Spinal cord (tissue), 9 donors: ENCODE measurements at regions not wholly inside any gene's neighbourhood (a gene's known extent, or its start where the extent isn't known, plus 50 kb on each side); places are given as distances from the start of the nearest gene placed in this dataset.

Experiments used
- DNase-seq, 6 donors: peaks; one replicate each; pipeline versions ENCODE4 v3.0.0 to v3.0.0-alpha.2; 2013 to 2015; ENCODE audit warnings: low spot score in 6 of 6, low read depth in 4 of 6
- H3K27ac ChIP-seq: one replicate; pipeline ENCODE4 v1.5.1; 2013; ENCODE audit warnings: low read depth, low read length, control low read depth
- H3K27me3 ChIP-seq: one replicate; pipeline ENCODE4 v1.6.1; 2013; ENCODE audit warnings: low read length; ENCODE audit not compliant: control insufficient read depth, insufficient read depth
- H3K36me3 ChIP-seq: one replicate; pipeline ENCODE4 v1.6.1; 2013; ENCODE audit warnings: low read length; ENCODE audit not compliant: control insufficient read depth, insufficient read depth
- H3K4me1 ChIP-seq: one replicate; pipeline ENCODE4 v1.6.1; 2013; ENCODE audit warnings: low read length; ENCODE audit not compliant: control insufficient read depth, insufficient read depth
- H3K4me3 ChIP-seq: one replicate; pipeline ENCODE4 v1.5.1; 2013; ENCODE audit warnings: low read depth, low read length, control low read depth
- H3K9me3 ChIP-seq: one replicate; pipeline ENCODE4 v1.6.1; 2013; ENCODE audit warnings: low read length; ENCODE audit not compliant: control insufficient read depth, insufficient read depth
- WGBS: methylation state at CpG from one replicate; pipeline ENCODE4 v1.1.5; 2013; ENCODE audit warnings: missing lambda C conversion rate; ENCODE audit not compliant: insufficient coverage; 5-methylcytosine and 5-hydroxymethylcytosine counted together
- donor health status: healthy.

DNA sequence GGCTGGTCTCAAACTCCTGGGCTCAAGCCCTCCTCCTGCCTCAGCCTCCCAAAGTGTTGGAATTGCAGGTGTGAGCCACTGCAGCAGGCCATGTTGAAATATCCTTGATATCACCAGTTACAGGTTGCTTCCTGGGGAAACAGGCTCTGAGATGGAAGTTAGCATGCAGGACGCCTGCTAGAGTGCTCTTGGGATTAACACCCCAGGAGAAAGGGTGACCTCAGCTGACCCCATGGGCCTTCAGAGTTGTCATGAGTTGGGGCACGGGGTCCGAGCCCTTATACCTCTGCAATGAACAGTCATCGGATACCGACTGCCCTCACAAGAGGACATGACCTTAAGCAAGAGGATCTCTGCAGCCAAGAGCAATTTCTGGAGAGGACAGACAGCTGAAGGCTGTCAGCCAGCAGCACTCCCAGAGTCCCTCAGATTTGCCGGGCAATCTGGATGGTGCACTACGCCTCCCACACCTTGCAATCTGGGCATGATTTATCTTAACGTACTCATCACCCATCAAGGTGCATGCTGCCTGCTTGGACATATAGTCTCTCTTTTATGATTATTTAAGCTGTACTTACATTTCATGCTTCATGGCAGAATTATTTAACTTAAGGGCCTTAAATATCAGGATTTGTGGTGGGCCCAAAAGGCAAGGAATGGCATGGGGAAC, 134.6 kb downstream of the ADSS2 start:
- WGBS = 74% methylated on average over 6 of the region's 8 CpGs
- Histone ChIP-seq H3K4me3 (no peak overlapping the region), H3K27ac (no peak overlapping the region), H3K36me3 (no peaks in the 10 kb centered on the region), H3K9me3 (no peaks in the 10 kb centered on the region), H3K27me3 (no peaks in the 10 kb centered on the region), H3K4me1 (peaks cover 2% of the 10 kb centered on the region)
- DNase-seq = no peak

DNA sequence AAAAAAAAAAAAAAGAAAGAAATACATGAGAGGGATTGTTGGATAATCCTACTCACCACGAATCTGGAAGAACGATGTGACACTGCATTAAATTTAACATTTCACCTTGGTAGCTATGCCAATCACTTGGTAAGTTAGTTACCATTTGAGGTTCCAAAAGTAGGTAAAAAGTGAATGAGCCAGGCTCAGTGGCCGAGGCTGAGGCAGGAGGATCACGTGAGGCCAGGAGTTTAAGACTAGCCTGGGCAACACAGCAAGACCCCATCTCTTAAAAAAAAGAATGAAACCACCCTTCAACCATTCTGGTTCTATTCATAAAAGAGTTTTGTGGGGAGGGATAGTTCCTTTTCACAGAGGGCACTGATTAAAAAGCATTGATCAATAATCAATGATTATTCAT, 133.6 kb downstream of the ADSS2 start:
- Histone ChIP-seq H3K4me1 (no peaks in the 10 kb centered on the region), H3K36me3 (no peaks in the 10 kb centered on the region), H3K9me3 (no peaks in the 10 kb centered on the region), H3K27me3 (no peaks in the 10 kb centered on the region), H3K27ac (no peak overlapping the region), H3K4me3 (no peak overlapping the region)
- no CpG with 5 or more reads among the region's 4 CpGs for WGBS
- DNase-seq = no peak

DNA sequence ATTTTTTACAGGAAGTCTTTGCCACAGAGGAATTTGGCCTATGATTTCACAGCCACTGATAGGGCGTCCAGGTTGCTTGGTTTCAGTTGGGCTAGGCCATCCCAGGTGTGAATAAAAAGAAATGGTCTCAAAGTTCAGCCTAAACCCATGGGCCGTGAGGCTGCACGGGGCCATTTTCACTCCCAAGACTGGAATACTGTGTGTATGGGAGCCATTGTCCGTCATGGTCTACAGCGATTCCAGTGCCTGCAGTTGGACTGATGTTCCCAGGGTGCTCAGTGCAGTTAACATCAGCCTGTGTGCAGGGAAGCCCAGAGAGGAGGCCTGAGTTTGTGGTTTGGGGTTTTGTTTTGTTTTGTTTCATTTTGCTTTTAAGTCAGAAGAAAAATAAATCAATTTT, 133.2 kb downstream of the ADSS2 start:
- DNase-seq = no peak
- Histone ChIP-seq H3K9me3 (no peaks in the 10 kb centered on the region), H3K36me3 (no peaks in the 10 kb centered on the region), H3K4me3 (no peak overlapping the region), H3K27me3 (no peaks in the 10 kb centered on the region), H3K27ac (no peak overlapping the region), H3K4me1 (no peaks in the 10 kb centered on the region)
- WGBS = 100% methylated on average over 3 of the region's 5 CpGs

DNA sequence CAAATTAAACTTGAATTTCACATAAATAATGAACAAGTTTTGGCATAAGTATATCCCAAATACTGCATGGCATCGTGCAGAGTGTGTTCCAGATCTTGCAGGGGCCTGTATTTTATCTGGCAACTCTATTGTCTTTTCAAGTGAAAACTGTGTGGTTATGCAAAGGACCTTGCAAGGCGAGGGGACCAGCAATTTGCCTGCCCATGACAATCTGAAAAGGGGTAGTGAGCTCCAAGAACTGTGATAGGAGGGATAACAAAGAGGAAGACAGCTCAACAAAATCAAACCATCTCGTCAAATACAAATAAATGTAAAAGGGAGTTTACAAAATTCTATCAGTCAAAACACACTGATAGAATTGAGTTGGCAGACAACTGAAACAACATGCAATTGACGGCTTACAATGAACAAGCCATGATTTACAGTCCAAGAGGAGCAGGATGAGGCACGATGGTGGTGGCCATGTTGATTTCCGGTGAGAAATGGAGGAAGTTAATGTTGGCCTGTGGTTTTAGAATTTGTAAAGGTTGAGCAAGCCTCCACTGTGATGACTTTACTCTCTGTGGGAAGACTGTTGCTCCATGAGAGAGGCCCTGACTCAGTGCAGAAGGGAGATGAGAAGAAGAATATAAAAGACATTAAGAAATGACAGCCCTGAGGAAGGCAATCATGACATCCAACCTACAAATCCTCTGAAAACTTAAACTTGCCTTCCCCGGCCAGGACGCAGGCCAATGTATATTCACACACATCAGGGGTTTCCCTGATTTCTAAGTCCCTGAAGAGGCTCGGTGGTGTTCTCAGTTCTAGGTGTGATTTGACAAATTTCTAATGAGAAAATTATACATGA, 132.2 kb downstream of the ADSS2 start:
- Histone ChIP-seq H3K4me1 (no peaks in the 10 kb centered on the region), H3K27me3 (no peaks in the 10 kb centered on the region), H3K4me3 (no peak overlapping the region), H3K9me3 (no peaks in the 10 kb centered on the region), H3K27ac (no peak overlapping the region), H3K36me3 (no peaks in the 10 kb centered on the region)
- 64% methylated on average over 4 of the region's 9 CpGs for WGBS
- DNase-seq = no peak

DNA sequence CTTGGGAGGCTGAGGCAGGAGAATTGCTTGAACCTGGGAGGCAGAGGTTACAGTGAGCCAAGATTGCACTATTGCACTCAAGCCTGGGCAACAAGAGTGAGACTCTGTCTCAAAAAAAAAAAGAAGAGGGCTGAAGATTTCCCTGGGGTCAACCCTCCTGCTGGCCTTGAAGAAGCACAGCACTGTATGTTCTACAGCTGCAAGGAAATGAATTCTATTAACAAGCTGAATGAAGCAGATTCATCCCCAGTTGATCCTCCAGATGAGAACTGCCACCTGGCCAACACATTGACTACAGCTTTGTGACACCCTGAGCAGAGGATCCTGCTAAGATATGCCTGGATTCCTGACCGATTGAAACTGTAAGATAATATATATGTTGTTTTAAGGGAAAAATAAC, 129.5 kb downstream of the ADSS2 start:
- DNase-seq = no peak

DNA sequence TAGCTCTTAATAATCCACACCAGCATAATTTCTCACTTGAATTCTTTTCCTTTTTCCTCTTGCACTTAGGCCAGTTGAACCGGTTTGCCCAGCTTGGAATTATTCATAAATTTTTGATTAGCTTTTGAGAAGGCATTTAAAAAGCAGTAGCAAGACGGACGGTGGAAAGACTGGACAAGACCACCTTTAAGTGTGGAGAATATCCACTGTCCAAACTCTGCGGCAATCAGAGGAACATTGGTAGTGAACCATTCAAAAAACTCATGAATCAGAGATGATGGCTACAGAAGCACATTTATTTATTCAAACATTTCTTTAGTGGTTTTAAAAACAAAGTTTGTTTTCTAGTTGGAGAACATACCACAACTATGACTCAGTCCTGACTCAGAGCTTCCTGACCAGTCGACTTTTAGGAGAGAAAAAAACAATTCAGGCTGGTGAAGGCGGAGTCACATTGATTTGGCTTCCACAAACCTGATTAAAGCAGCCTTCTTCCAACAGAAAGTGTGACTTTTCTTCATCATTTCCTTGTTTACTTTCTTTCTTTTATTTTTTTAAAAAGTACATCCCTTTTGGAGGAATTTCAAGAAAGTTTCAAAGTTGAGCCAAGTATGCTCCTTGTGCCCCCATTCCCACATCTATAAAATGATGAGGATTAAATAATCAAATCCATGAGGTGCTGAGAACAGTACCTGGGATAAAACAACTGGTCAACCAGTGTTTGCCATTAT, 128.8 kb downstream of the ADSS2 start:
- Histone ChIP-seq H3K27me3 (no peaks in the 10 kb centered on the region), H3K9me3 (no peaks in the 10 kb centered on the region), H3K36me3 (no peaks in the 10 kb centered on the region), H3K4me3 (no peak overlapping the region), H3K4me1 (no peaks in the 10 kb centered on the region), H3K27ac (no peak overlapping the region)
- WGBS = 100% methylated on average over 2 of the region's 6 CpGs
- no peak for DNase-seq

More for the DNA sequence above, 129.5 kb downstream of the ADSS2 start:
- no peaks in the 10 kb centered on the region for H3K36me3 ChIP-seq
- H3K4me3 ChIP-seq = no peak overlapping the region
- H3K27ac ChIP-seq = no peak overlapping the region
- no peaks in the 10 kb centered on the region for H3K4me1 ChIP-seq
- WGBS = no CpG with 5 or more reads among the region's 1 CpG
- H3K9me3 ChIP-seq = no peaks in the 10 kb centered on the region
- no peaks in the 10 kb centered on the region for H3K27me3 ChIP-seq

DNA sequence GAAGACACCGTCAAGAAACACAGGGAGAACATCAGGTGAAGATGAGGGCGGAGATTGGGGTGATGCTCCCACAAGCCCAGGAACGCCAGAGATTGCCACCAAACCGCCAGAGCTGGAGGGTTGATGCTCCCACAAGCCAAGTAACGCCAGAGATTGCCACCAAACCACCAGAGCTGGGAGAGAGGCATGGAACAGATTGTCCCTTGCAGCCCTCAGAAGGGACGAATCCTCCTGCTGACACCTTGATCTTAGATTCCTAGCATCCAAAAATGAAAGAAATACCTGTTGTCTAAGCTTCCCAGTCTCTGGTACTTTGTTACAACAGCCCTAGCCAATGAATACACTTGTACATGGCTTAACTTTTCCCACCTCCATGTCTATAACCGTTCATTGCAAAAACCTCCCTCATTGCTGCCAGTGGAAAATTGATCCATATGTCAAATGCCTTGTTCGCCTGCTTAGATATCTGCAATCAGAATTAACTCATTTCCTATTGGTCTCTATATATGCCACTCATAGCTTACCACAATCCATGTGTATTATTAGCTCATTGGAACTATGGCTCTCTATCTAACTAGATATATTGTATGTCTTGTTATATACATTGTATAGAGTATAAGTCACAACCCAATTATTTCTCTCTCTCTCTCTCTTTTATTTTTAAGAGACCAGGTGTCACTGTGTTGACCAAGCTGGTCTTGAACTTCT, 127.4 kb downstream of the ADSS2 start:
- H3K27ac ChIP-seq = no peak overlapping the region
- 83% methylated on average over 6 of the region's 8 CpGs for WGBS
- no peak for DNase-seq
- no peaks in the 10 kb centered on the region for H3K4me1 ChIP-seq
- no peaks in the 10 kb centered on the region for H3K27me3 ChIP-seq
- H3K9me3 ChIP-seq = no peaks in the 10 kb centered on the region
- H3K4me3 ChIP-seq = no peak overlapping the region
- no peaks in the 10 kb centered on the region for H3K36me3 ChIP-seq

DNA sequence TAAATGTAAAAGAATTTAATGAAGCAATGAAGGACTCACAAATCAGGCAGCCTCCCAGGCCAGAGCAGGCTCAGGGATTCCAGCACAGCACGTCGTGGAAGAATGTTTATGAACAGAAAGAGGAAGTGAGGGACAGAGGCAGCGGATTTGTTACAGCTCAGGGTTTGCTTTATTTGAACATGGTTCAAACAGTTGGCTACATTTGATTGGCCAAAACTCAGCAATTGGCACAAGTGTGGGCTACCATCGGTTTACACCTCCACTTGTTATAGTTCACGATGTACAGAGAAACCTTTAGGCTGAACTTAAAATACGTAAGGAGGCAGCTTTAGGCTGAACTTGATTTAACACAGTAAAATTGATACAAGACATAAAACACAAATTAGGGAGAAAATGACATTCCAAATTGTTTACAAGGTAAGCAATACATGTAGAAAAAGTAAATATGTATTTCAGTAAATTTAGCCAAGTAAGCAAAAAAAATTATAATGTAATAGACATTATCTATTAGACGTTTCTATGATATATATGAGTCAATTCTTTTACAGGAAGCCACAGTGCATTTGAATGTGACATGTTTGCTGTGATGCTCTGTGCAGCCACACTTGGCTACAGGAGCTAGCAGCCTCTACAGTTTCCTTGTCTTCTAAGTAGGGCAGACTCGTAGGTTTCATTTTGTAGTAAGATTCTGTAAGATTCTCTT, 126.5 kb downstream of the ADSS2 start:
- 70% methylated on average over 2 of the region's 8 CpGs for whole genome bisulfite sequencing
- Histone ChIP-seq H3K4me1 (no peaks in the 10 kb centered on the region), H3K27ac (no peak overlapping the region), H3K9me3 (no peaks in the 10 kb centered on the region), H3K4me3 (no peak overlapping the region), H3K36me3 (no peaks in the 10 kb centered on the region), H3K27me3 (no peaks in the 10 kb centered on the region)
- no peak for DNase-seq

DNA sequence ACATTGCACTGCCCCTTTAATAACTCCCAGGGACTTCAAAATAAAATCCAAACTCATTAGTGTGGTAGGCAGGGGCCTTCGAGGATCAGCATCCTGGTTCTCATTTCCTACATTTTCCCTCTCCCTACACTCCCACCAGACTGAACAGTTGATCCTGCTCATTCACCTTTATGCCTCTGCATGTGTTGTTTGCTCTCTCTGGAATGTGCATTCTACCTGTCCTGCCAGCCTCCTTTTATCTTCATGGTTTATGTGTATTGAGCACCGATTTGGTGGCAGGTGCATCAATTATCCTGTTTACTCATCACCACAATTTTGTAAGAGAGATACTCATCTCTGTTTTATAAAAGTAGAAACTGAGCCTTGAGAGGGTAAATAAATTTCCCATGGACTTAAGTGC, 125.0 kb downstream of the ADSS2 start:
- Histone ChIP-seq H3K4me1 (no peaks in the 10 kb centered on the region), H3K36me3 (no peaks in the 10 kb centered on the region), H3K27ac (no peak overlapping the region), H3K9me3 (no peaks in the 10 kb centered on the region), H3K4me3 (no peak overlapping the region), H3K27me3 (no peaks in the 10 kb centered on the region)
- DNase-seq = no peak
- no CpG with 5 or more reads among the region's 2 CpGs for WGBS
